SK-N-SH (cell line): ENCODE measurements at regions not wholly inside any gene's neighbourhood (a gene's known extent, or its start where the extent isn't known, plus 50 kb on each side); places are given as distances from the start of the nearest gene placed in this dataset.

Experiments used
- CTCF ChIA-PET: fragments of 300-600, 350-600 bp; formaldehyde crosslinking; extraction: SDS; loops from one replicate; lab custom pipeline; 2021; lab: Yijun Ruan, JAX
- POLR2A ChIA-PET: fragments of 350-600 bp; sonication (Branson Sonifier 250); formaldehyde crosslinking; extraction: SDS; loops from one replicate; lab custom pipeline; 2020; ENCODE audit warnings: antibody characterized with exemption, inconsistent platforms; lab: Yijun Ruan, JAX
- DNase-seq: peaks from one replicate; pipeline ENCODE4 v3.0.0; 2012
- H2AFZ ChIP-seq: fragments of 200-600 bp; sonication (generic); 2 replicates; pipeline ENCODE4 v1.8.1; 2016; ENCODE audit warnings: antibody characterized with exemption, mild to moderate bottlenecking, low read depth
- H3F3A ChIP-seq: fragments of 200-600 bp; sonication (generic); replicated peaks from 2 replicates; pipeline ENCODE3; 2016; ENCODE audit warnings: antibody characterized with exemption, mild to moderate bottlenecking; ENCODE audit not compliant: insufficient read depth
- H3K27ac ChIP-seq, 2 experiments: fragments of 200-500 bp in 1 of 2; fragments of 200-600 bp in 1 of 2; sonication (Bioruptor generic) in 1 of 2; sonication (generic), shearing (Covaris generic) in 1 of 2; 2 replicates each; pipeline versions ENCODE4 v1.5.1 to v1.6.1; 2014 to 2016; ENCODE audit warnings: low read depth in 2 of 2, inconsistent platforms in 1 of 2, low read length in 1 of 2, mild to moderate bottlenecking in 1 of 2, mixed read lengths in 1 of 2
- H3K27me3 ChIP-seq: fragments of 200-600 bp; sonication (generic), shearing (Covaris generic); 2 replicates; pipeline ENCODE4 v1.6.1; 2016; ENCODE audit warnings: mixed run types; ENCODE audit not compliant: insufficient read depth
- H3K36me3 ChIP-seq, 2 experiments: fragments of 200-500 bp in 1 of 2; fragments of 200-600 bp in 1 of 2; sonication (Bioruptor generic) in 1 of 2; sonication (generic) in 1 of 2; replicated peaks in 1 of 2; 2 replicates each; pipeline versions ENCODE3 to v1.5.1; 2014 to 2016; ENCODE audit warnings: low read length in 1 of 2, mild to moderate bottlenecking in 1 of 2; ENCODE audit not compliant: insufficient read depth in 2 of 2, control insufficient read depth in 1 of 2
- H3K4me1 ChIP-seq, 2 experiments: fragments of 200-500 bp in 1 of 2; fragments of 200-600 bp in 1 of 2; sonication (Bioruptor generic) in 1 of 2; sonication (generic), shearing (Covaris generic) in 1 of 2; 2 replicates each; pipeline versions ENCODE4 v1.5.1 to v1.6.1; 2014 to 2016; ENCODE audit warnings: low read depth in 1 of 2, low read length in 1 of 2, mixed run types in 1 of 2; ENCODE audit not compliant: insufficient read depth in 2 of 2, control insufficient read depth in 1 of 2
- H3K4me2 ChIP-seq: fragments of 200-600 bp; sonication (generic), shearing (Covaris generic); 2 replicates; pipeline ENCODE4 v1.6.1; 2017; ENCODE audit warnings: mixed run types
- H3K4me3 ChIP-seq, 2 experiments: fragments of 200-500 bp in 1 of 2; fragments of 200-600 bp in 1 of 2; sonication (Bioruptor generic) in 1 of 2; sonication (generic), shearing (Covaris generic) in 1 of 2; 2 replicates each; pipeline versions ENCODE4 v1.5.1 to v1.8.1; 2014 to 2016; ENCODE audit warnings: low read depth in 2 of 2, inconsistent platforms in 1 of 2, low read length in 1 of 2, mild to moderate bottlenecking in 1 of 2, mixed read lengths in 1 of 2, moderate library complexity in 1 of 2
- H3K79me2 ChIP-seq: fragments of 200-600 bp; sonication (generic); 2 replicates; pipeline ENCODE4 v1.8.1; 2017; ENCODE audit warnings: mild to moderate bottlenecking; ENCODE audit not compliant: insufficient read depth
- H3K9ac ChIP-seq: fragments of 200-600 bp; sonication (generic); 2 replicates; pipeline ENCODE4 v1.6.1; 2017; ENCODE audit warnings: mixed run types
- H3K9me2 ChIP-seq: fragments of 200-600 bp; sonication (generic); 2 replicates; pipeline ENCODE4 v1.6.1; 2017; ENCODE audit warnings: mixed run types
- H3K9me3 ChIP-seq: fragments of 200-600 bp; sonication (generic); 2 replicates; pipeline ENCODE4 v1.6.1; 2017; ENCODE audit warnings: mixed run types, mild to moderate bottlenecking, moderate library complexity
- H4K20me1 ChIP-seq: fragments of 200-600 bp; sonication (generic); 2 replicates; pipeline ENCODE4 v1.6.1; 2017; ENCODE audit warnings: mild to moderate bottlenecking, mixed run types; ENCODE audit not compliant: insufficient read depth
- CHD2 ChIP-seq: fragments of 150-350 bp; IDR thresholded peaks from 2 replicates; pipeline ENCODE4 v1.6.1; 2018; ENCODE audit warnings: low read length; ENCODE audit not compliant: partially characterized antibody
- CTCF ChIP-seq: fragments of 200-600 bp; sonication (generic); IDR thresholded peaks from 2 replicates; pipeline ENCODE4 v1.6.1; 2017; ENCODE audit warnings: antibody characterized with exemption, mild to moderate bottlenecking, moderate library complexity
- FOSL2 ChIP-seq: IDR thresholded peaks from 2 replicates; pipeline ENCODE4 v1.4.0; 2012; ENCODE audit warnings: low read depth, mild to moderate bottlenecking, moderate library complexity, borderline replicate concordance
- FOXJ3 ChIP-seq: sonication (generic); formaldehyde crosslinking; IDR thresholded peaks from 2 replicates; pipeline ENCODE4 v1.5.1; 2020; ENCODE audit warnings: mild to moderate bottlenecking, missing genetic modification reagents
- FOXM1 ChIP-seq: IDR thresholded peaks from 2 replicates; pipeline ENCODE4 v1.4.0; 2012; ENCODE audit warnings: low read depth, mild to moderate bottlenecking
- GATA2 ChIP-seq: sonication (generic); formaldehyde crosslinking; IDR thresholded peaks from 2 replicates; pipeline ENCODE4 v1.5.0; 2020; ENCODE audit warnings: mild to moderate bottlenecking, missing genetic modification reagents
- MEF2A ChIP-seq: IDR thresholded peaks from 2 replicates; pipeline ENCODE4 v1.4.0; 2012; ENCODE audit warnings: low read depth, borderline replicate concordance
- MXI1 ChIP-seq: IDR thresholded peaks from 2 replicates; pipeline ENCODE4 v1.6.1; 2012; ENCODE audit warnings: mild to moderate bottlenecking, low read depth, low read length, improper control_type of control experiment
- NFIC ChIP-seq: IDR thresholded peaks from 2 replicates; pipeline ENCODE4 v1.4.0; 2012; ENCODE audit warnings: borderline replicate concordance
- POLR2AphosphoS5 ChIP-seq: IDR thresholded peaks from 2 replicates; pipeline ENCODE4 v1.6.1; 2012; ENCODE audit warnings: low read depth, low read length
- RAD21 ChIP-seq: IDR thresholded peaks from 2 replicates; pipeline ENCODE4 v1.6.1; 2012; ENCODE audit warnings: mild to moderate bottlenecking, low read length
- RCOR1 ChIP-seq: fragments of 150-350 bp; IDR thresholded peaks from 2 replicates; pipeline ENCODE4 v1.6.1; 2017; ENCODE audit warnings: antibody characterized with exemption, low read length
- RXRA ChIP-seq: IDR thresholded peaks from 2 replicates; pipeline ENCODE4 v1.4.0; 2012; ENCODE audit warnings: low read depth, mild to moderate bottlenecking, borderline replicate concordance
- TEAD4 ChIP-seq: IDR thresholded peaks from 2 replicates; pipeline ENCODE4 v1.4.0; 2012; ENCODE audit warnings: mild to moderate bottlenecking, borderline replicate concordance; ENCODE audit not compliant: insufficient read depth
- USF1 ChIP-seq: IDR thresholded peaks from 2 replicates; pipeline ENCODE4 v1.4.0; 2012; ENCODE audit warnings: low read depth, borderline replicate concordance
- YY1 ChIP-seq: IDR thresholded peaks from 2 replicates; pipeline ENCODE4 v1.4.0; 2012; ENCODE audit warnings: low read depth, mild to moderate bottlenecking
- ZBTB33 ChIP-seq: IDR thresholded peaks from 2 replicates; pipeline ENCODE4 v1.4.0; 2012; ENCODE audit warnings: low read depth, borderline replicate concordance
- WGBS: methylation state at CpG from one replicate; pipeline ENCODE4 v1.1.6; 2017; ENCODE audit warnings: low lambda C conversion rate; 5-methylcytosine and 5-hydroxymethylcytosine counted together

- no peaks in the 10 kb centered on the region for H3K4me1 ChIP-seq
- ChIA-PET CTCF (no interaction called here), POLR2A (no interaction called here)
- H3K4me3 ChIP-seq: no peak overlapping the region
- H3K9ac ChIP-seq: no peak overlapping the region
- TF ChIP-seq GATA2 (CRISPR knock-in tag) (no peak), FOXJ3 (CRISPR knock-in tag) (no peak), FOXM1 (no peak), CTCF (no peak), ZBTB33 (no peak), NFIC (no peak), TEAD4 (no peak), MXI1 (no peak), MEF2A (no peak), RXRA (no peak), POLR2AphosphoS5 (no peak), RAD21 (no peak), RCOR1 (no peak), YY1 (no peak), USF1 (no peak), CHD2 (no peak), FOSL2 (no peak)
- WGBS: 30% methylated on average over 1 of the region's 1 CpG
- H3K27me3 ChIP-seq: no peaks in the 10 kb centered on the region
- DNase-seq: no peak
- H2AFZ ChIP-seq: no peak overlapping the region
- no peaks in the 10 kb centered on the region for H3K9me2 ChIP-seq
- H3K9me3 ChIP-seq: no peaks in the 10 kb centered on the region
- H3K27ac ChIP-seq: no peak overlapping the region
- H3F3A ChIP-seq: no peaks in the 10 kb centered on the region
- no peaks in the 10 kb centered on the region for H4K20me1 ChIP-seq
- no peaks in the 10 kb centered on the region for H3K36me3 ChIP-seq
- no peak overlapping the region for H3K4me2 ChIP-seq
- H3K79me2 ChIP-seq: no peaks in the 10 kb centered on the region
Observed at GRCh38 chr1:194055536-194055935, 869.1 kb upstream of the B3GALT2 start.
